Kidney capillary endothelial cell (primary cell): ENCODE measurements at regions not wholly inside any gene's neighbourhood (a gene's known extent, or its start where the extent isn't known, plus 50 kb on each side); places are given as distances from the start of the nearest gene placed in this dataset.

Experiments used
- DNase-seq: peaks from one replicate; pipeline ENCODE4 v3.0.0-alpha.2; 2018; ENCODE audit warnings: low spot score

DNA sequence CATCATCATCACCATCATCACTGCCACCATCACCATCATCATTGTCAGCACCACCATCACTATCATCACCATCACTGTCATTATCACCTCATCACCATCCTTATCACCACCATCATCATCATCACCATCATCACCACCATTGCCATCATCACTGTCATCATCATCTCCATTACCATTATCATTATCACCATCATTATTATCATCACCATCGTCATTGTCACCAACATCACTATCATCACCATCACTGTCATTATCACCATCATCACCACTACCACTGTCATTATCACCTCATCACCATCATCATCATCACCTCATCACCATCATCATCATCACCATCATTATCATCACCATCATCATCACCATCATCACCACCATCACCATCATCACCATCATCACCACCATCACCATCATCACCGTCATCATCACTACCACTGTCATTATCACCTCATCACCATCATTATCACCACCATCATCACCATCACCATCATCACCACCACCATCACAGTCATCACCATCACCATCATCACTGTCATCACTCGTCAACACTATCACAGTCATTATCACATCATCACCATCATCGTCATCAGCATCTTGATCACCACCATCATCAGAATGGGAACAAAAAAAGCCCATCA, 191.1 kb downstream of the TTLL2 start:
- no peak for DNase-seq

DNA sequence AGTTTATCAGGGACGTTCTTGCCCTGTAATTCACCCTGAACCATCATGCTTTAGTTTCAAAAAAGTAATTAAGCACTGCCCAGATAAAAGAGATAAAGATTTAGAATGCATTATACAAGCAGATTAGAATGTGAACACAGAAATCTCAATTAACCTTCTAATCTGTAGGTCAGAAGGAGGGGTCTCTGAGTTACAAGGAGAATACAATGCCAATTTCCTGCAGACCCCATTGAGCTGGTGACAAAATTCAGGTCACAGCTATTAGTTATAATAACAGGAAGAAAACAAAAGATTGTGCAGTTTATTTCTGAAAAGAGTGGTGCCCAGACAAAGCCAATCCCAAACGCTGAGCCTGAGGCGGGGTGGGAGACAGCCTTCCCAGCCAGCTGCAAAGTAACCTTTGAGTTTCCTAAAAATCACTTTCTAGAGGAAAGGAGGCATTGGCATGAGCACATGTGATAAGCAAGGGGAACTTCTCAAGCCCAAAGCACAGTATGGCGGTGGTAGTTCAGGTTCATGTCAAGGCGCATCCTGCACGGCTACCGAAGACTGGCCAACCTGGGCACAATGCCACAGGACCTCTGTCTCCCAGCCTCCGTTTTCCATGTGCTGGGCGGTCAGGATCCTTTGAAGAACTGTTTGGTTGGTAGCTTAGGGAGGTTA, 192.5 kb downstream of the TTLL2 start:
- DNase-seq, result no peak

GRCh38 chr6:167523426-167523825, 198.5 kb downstream of the TTLL2 start:
- no peak for DNase-seq

DNA sequence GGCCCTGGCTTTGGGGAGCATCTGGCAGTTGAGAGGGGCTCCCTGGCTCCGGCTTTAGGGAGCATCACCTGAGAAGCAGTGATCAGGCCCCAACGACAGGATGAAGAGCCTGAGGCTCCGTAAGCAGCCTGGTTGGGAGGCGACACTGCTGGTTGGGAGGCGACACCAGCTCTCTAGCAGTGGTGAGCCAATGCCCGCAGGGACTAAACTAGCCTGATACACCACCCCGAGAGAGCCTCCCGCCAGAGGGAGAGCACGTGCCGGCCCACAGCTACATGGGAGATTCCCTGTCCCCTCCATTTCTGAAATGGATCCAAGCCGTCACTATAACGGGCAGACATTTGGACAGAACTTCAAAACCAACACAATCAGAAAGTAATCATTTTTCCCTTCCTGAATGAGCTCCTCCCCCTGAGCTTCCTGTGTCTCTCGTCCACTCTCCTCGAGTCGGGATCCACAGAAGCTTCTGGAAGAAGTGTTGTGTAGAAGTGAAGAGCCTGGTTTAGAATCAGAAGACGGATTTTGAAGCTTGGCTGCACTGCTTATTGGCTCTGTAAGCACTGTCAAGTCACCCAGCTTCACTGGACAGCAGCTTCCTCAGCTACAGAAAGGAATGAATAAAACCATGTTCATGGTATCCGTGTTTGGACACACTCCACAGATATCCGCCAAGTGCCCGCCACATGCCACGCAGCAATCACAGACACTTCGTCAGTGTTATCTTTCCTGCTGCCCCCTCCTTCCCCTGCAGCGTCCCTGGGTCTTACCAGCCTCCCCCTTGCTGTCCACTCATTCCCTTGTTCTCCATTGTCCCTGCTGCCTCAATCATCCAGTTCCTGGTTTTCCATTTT, 199.6 kb downstream of the TTLL2 start:
- no peak for DNase-seq

DNA sequence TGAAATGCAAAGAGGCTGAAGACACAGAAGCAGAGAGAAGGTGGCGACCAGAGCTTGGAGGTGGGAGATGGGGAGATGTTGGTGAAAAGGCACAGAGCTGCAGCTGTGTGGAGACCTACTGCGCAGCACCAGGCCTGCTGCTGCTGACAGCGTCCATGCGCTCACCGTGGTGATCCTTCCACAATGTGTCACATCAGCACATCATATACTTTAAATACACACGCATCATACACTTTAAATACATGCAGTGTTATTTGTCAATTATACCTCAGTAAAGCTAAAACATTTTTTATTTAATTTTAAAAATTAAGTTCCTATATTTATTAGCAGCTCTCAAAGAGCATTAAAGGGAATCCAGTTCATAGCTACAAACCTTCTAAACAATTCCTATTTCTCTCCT, 200.9 kb downstream of the TTLL2 start:
- DNase-seq, result no peak

DNA sequence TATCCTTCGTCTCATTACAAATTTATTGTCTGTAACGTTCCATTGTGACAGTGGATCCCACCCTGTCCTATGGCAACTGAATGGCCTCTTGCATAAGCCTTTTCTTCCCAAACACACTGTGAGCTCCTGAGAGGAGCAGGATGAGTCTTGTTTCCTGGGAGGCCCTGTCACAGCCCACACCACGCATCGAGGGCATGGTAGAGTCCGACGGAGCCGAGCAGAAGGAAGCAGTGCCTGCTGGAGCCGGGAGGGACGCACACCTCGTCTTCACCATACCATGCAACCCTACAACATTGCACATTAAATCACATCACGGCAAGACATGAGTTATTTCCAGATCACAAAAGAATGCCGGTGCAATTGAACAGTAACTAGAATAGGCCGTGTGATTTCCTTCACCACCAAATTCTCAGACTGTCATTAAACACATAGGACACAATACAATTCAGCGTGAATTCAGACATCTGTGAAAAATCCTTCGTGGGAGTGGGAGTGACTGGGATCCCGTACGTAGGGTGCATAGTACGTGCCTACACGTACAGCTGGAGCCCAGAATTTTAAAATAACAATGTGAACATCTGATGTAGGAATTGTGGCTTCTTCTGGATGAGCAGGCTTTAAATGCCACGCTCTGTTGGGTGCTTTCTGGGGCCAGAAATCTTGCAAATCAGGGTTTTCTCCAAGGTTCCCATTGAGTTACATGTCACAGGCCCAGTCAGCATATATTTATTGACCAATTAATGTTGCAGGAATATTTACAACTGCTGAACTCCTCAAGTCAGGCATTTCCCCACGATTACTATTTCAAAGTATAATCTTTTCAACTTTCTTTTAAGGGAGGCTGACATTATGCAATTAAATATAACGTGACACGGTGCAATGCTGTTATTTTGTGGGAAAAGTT, 201.8 kb downstream of the TTLL2 start:
- DNase-seq, result no peak

DNA sequence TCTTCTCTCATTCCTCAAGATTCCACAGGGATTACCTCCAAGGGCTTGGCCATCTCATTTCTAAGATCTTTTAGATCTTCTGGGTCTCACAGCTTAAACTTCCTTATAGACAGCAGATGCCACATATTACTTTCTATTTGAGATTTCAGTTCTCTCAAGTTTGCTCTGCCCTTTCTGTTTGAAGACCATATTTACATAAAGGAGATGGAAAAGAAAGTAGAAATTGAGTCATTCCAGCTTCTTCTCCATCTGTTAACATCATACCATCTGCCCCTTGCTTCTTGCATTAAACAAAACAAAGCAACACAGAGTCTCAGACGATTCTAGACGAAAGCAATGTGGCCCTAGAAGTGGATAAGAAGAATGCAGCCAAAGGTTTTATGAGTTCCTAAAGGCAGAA, 203.4 kb downstream of the TTLL2 start:
- DNase-seq, result no peak

GRCh38 chr6:167528976-167529375, 204.1 kb downstream of the TTLL2 start:
- DNase-seq, result no peak

GRCh38 chr6:167529444-167530335, 204.8 kb downstream of the TTLL2 start:
- DNase-seq, result no peak

DNA sequence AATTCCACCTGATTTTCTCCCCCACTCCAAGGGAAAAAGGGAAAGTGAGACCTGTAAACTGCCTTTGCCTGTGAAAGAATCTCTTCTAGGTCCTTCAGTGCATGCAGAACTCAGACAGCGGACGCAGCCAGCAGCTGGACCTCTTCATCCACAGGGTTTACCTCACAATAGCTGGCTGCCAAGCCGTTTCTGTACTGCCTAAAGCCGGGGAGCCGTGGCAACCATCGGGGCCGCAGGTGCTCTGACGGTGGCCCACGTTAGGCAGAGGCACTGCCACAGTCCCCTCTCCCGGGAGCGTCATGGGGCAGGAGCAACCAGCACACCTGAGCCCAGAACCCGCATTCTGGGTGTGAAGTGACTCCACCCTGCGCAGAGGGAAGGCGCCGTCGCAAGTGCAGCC, 206.1 kb downstream of the TTLL2 start:
- no peak for DNase-seq

- DNase-seq, result no peak
Measured at GRCh38 chr6:167532410-167533288, 207.8 kb downstream of the TTLL2 start.

DNA sequence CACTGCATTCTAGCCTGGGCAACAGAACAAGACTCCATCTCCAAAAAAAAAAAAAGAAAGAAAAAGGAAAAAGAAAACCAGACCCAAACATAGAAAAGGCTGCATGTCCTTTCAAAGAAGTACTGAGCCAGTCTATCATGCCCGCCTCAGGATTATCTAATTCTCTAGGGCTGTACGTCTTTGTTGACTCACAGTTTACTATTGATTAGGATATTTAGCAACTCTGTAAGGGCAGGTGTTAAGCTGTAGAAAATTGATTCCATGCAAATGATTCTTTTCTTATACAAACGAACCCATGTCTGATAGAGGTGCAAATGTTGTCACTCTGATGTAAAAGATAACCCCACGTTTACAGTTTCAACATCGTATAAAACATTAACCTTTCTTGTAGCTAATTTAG, 209.0 kb downstream of the TTLL2 start:
- DNase-seq, result no peak

DNA sequence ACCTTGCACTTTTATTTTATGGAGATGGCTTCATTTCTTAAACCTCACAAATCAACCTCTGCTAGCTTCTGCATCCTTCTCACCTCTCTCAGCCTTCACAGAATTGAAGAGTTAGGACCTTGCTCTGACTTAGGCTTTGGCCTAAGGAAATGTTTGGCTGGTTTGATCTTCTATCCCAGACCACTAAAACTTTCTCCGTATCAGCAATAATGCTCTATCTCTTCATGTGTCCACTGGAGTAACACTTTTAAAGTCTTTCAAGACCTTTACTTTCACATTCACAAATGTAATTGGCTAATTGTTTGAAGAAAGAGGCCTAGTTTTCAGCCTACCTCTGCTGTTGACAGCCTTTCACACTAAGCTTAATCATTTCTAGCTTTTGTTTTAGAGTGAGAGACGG, 212.9 kb downstream of the TTLL2 start:
- DNase-seq, result no peak

DNA sequence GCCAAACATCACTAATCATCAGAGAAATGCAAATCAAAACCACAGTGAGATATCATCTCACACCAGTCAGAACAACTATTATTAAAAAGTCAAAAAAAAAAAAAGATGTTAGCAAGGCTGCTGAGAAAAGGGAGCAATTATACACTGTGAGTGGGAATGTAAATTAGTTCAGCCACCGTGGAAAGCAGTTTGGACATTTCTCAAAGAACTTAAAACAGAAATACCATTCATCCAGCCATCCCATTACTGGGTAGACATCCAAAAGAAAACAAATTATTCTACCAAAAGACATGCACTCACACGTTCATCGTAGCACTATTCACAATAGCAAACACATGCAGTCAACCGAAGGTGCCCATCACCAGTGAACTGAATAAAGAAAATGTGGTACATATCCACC, 213.9 kb downstream of the TTLL2 start:
- DNase-seq, result no peak

GRCh38 chr6:167540796-167541195, 215.9 kb downstream of the TTLL2 start:
- no peak for DNase-seq

GRCh38 chr6:167541544-167541943, 216.7 kb downstream of the TTLL2 start:
- no peak for DNase-seq

DNA sequence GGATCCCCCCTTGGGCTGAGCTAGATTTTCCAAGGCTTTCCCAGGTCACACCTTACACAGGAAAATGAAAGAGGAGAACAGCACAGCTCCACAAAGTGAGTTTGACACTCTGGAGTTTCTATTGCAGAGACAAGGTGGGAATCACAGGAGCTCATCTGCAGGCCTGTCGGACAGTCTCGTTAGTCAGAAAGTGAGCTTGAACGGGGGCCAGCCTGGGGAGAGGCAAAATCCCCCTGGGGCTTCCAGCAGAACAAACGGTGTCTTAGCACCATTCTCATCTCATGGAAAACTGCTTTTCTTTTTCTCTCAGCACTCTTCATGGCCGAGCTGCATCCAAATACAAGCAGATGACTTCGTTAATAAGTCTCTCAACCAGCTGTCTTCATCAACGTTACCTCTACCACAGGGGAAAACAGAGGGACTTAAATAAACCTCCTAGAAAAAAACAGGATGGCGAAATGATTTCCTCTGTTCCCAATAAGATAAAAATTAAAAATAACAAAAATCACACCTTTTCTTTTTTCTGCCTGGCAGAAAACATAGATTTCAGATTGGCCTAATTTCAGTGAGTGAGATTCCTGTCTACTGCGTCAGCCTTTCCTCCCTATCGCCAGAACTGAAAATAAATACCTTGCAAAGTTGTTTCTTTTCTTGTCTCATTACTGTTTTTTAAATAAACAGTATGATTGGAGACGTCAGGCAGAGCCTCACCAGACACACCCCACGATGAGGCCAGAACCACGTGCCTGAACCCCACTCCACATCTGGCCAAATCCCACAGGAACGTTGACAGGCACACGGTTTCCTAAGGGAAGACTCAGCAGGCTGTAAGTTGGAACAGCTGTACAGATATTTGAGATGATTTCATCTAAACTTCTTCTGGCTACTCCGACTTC, 219.0 kb downstream of the TTLL2 start:
- DNase-seq, result peak; percentile 52

DNA sequence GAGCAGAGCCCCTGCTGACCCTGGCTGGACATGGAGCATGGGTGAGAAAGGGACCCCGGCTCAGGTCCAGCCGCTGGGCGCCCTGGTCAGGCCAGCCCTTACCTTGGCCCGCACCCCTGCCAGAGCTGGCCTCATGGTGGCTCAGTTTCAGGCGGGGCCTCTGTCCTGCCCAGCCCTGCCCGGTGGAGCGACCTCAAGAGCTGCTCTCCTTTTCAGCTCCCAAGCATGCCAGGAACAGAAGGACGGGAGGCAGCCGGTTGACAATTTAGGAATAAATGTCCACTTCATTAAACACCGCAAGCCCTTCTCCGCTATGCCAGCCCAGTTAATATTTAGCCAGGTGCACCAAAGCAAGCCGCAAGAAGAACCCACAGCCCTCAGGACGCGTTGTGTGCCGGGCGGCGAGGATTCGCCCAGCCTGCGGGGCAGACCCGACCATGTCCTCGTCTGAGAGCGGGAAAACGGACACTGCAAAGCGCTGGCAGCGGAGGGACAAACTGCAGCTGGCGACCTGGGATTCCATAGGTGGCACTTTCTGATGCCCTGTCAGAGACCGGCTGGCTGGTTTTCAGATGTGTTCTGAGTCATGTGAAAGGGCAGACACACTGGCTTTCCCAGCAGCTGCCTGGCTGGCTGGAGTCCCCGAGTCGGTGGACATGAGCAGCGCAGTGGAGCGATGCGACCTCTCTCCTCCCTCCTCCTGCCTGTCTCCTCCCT, 221.9 kb downstream of the TTLL2 start:
- no peak for DNase-seq
